ENCODE measurements at regions not wholly inside any gene's neighbourhood (a gene's known extent, or its start where the extent isn't known, plus 50 kb on each side); places are given as distances from the start of the nearest gene placed in this dataset.

DNA sequence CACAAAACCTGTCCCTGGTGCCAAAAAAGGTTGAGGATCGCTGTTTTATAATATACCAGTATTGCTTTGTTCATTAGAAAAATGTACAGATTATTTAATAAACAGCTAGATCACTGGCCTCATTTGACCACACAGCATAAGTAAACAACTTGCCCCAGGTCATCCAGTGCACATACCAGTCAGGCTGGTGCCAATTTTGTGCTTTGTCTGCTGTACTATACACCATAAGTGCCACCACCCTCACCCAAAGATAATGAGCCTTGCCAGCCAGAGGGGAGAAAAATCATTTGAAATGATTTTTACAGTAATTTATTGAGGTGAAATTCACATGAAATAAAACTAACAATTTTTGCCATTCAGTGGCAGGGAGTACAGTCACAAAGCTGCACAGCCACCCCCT, 202.2 kb upstream of the TWIST2 start:
- TF ChIP-seq, protein P1, sequence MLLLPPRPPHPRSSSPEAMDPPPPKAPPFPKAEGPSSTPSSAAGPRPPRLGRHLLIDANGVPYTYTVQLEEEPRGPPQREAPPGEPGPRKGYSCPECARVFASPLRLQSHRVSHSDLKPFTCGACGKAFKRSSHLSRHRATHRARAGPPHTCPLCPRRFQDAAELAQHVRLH (tag by site-specific recombination; IDR thresholded peaks at IDR 0.05): no peak
- TF ChIP-seq, protein P2, sequence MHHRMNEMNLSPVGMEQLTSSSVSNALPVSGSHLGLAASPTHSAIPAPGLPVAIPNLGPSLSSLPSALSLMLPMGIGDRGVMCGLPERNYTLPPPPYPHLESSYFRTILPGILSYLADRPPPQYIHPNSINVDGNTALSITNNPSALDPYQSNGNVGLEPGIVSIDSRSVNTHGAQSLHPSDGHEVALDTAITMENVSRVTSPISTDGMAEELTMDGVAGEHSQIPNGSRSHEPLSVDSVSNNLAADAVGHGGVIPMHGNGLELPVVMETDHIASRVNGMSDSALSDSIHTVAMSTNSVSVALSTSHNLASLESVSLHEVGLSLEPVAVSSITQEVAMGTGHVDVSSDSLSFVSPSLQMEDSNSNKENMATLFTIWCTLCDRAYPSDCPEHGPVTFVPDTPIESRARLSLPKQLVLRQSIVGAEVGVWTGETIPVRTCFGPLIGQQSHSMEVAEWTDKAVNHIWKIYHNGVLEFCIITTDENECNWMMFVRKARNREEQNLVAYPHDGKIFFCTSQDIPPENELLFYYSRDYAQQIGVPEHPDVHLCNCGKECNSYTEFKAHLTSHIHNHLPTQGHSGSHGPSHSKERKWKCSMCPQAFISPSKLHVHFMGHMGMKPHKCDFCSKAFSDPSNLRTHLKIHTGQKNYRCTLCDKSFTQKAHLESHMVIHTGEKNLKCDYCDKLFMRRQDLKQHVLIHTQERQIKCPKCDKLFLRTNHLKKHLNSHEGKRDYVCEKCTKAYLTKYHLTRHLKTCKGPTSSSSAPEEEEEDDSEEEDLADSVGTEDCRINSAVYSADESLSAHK (tag by site-specific recombination; IDR thresholded peaks at IDR 0.05): no peak
- no peak for TF ChIP-seq GLI4 (tag by site-specific recombination; IDR thresholded peaks at IDR 0.05)
- no peak for TF ChIP-seq ZNF701 (tag by site-specific recombination; IDR thresholded peaks at IDR 0.05)
- no peak for TF ChIP-seq ZNF248 (tag by site-specific recombination; IDR thresholded peaks at IDR 0.05)
